ENCODE measurements at regions not wholly inside any gene's neighbourhood (a gene's known extent, or its start where the extent isn't known, plus 50 kb on each side); places are given as distances from the start of the nearest gene placed in this dataset.
"Not testable (repeated sequence)": the region's sequence is repeated elsewhere in the genome, so short reads cannot be mapped to it uniquely, and the experiment has no call there.

DNA sequence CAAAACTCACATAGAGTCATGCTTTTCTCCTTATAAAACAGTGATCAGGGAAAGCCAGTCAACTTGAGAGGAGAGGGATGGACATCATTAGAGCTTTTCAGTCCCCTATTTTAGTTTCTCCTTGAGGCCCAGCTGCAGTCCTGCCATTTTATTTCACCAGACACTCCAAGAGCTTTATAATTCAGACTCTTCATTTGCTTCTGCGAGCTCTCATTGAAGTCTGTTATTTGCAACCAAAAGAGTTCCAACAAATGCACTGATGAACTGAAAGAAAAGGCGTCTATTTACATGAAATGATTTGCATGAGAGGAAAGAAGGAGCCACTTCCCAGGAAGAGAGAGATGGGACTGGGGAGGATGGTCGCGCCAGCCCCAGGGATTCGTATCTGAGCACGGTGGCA lies 86.8 kb downstream of the NDUFA12 start:
- DNase-seq (ENCODE audit: low read depth) = no peak
- H3K4me3 ChIP-seq (ENCODE audit: low read depth, low read length) = no peak overlapping the region
- TF ChIP-seq, protein P1, sequence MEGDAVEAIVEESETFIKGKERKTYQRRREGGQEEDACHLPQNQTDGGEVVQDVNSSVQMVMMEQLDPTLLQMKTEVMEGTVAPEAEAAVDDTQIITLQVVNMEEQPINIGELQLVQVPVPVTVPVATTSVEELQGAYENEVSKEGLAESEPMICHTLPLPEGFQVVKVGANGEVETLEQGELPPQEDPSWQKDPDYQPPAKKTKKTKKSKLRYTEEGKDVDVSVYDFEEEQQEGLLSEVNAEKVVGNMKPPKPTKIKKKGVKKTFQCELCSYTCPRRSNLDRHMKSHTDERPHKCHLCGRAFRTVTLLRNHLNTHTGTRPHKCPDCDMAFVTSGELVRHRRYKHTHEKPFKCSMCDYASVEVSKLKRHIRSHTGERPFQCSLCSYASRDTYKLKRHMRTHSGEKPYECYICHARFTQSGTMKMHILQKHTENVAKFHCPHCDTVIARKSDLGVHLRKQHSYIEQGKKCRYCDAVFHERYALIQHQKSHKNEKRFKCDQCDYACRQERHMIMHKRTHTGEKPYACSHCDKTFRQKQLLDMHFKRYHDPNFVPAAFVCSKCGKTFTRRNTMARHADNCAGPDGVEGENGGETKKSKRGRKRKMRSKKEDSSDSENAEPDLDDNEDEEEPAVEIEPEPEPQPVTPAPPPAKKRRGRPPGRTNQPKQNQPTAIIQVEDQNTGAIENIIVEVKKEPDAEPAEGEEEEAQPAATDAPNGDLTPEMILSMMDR (IDR thresholded peaks at IDR 0.05; ENCODE audit: control insufficient read depth, extremely low read depth, insufficient read depth) = no peak

DNA sequence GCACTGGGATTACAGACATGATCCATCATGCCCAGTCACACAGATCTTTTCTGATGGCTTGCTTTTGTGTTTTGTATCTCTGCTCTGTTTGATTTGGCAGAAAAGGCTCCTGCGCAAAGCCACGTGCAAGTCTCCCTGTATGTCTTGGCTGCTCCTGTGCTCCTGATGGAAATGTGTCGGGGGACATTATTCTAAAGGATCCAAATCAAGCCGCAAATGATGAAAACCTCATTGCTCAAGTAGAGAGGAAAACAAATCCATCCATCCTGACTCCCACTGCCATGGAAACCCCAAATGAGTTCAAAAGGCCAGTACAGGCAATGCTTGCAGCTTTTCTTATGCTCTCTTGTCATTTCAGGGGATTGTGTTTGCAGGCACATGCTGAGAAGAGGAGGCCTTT lies 93.8 kb downstream of the NDUFA12 start:
- DNase-seq (ENCODE audit: low read depth) = no peak
- no peak overlapping the region for H3K4me3 ChIP-seq (ENCODE audit: low read depth, low read length)
- TF ChIP-seq, protein P1 (IDR thresholded peaks at IDR 0.05; ENCODE audit: control insufficient read depth, extremely low read depth, insufficient read depth) = no peak

DNA sequence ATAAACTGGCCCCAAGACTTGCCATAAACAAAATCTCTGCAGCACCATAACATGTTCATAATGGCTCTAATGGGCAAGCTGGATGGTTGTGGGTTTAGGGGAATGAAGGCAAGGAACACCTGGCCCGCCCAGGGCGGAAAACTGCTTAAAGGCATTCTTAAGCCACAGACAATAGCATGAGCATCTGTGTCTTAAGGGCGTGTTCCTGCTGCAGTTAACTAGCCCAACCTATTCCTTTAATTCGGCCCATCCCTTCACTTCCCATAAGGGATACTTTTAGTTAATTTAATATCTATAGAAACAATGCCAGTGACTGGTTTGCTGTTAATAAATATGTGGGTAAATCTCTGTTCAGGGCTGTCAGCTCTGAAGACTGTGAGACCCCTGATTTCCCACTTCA lies 97.7 kb downstream of the NDUFA12 start:
- not testable (repeated sequence) for DNase-seq (ENCODE audit: low read depth); H3K4me3 ChIP-seq (ENCODE audit: low read depth, low read length)

DNA sequence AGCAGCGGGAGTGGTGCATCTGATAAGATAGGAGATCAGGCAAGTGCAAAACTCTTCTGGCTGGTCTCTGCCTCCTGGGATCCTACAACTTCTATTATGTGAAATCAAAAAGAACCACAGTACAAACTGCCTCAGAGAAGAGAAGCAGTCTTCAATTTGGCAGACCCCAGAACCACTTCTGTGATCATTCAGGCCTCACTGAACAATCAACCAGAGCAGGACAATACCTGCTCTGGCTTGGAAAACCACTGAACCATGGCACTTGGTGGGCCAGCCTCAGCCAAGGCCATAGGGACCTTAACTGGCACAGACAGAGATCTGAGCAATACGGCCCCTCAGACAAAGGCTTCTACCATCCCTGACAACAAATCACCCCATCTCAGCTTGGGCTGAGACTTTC lies 103.0 kb downstream of the NDUFA12 start:
- no peak for DNase-seq (ENCODE audit: low read depth)
- no peak overlapping the region for H3K4me3 ChIP-seq (ENCODE audit: low read depth, low read length)
- TF ChIP-seq, protein P1 (IDR thresholded peaks at IDR 0.05; ENCODE audit: control insufficient read depth, extremely low read depth, insufficient read depth) = no peak

DNA sequence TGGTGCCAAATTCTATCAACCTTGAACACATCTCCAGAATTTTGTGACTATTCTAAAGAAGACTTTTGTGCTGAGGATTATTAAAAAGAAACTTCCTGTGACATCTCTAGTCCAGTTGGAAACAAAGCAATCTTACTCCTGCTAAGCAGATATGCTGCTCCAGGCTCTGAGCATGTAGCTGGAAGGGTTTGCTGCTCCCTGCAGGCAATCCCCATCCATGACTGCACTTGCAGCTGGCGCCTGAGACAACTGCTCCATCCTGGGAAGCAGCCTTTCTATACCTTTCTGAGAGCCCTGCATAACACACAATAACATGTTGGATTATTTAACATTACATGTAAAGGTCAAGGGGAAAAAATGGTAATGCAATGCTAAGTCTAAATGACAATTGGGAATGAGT lies 105.1 kb downstream of the NDUFA12 start:
- no peak overlapping the region for H3K4me3 ChIP-seq (ENCODE audit: low read depth, low read length)
- no peak for DNase-seq (ENCODE audit: low read depth)
- TF ChIP-seq, protein P1 (IDR thresholded peaks at IDR 0.05; ENCODE audit: control insufficient read depth, extremely low read depth, insufficient read depth) = no peak

DNA sequence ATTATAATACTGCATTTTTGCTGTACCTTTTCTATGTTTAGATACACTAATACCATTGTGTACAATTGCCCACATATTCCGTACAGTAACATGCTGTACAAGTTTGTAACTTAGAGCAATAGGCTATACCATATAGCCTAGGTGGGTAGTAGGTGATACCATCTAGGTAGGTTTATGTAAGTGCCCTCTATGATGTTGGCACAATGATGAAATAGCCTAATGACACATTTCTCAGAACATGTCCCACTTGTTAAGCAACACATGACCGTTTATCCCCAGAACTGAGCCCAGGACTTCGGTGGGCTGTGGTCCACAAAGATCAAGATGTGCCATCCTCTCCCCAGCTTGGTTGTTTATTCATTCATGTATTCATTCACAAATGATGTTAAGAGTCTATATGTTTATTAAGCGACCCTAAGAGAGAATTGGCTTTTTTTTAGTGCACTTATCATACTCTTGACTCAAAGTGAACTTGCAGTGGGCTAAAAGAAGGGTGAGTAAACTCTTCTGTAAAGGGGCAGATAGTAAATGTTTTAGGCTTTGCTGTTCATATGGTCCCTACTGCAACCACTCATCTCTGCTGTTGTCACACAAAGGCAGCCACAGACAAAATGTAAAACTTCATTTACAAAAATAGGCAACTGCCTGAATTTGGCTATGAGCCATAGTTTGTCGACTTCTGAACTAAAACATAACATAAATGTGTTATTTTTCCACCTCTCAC lies 110.8 kb downstream of the NDUFA12 start:
- TF ChIP-seq, protein P1 (IDR thresholded peaks at IDR 0.05; ENCODE audit: control insufficient read depth, extremely low read depth, insufficient read depth) = no peak
- DNase-seq (ENCODE audit: low read depth) = no peak
- no peak overlapping the region for H3K4me3 ChIP-seq (ENCODE audit: low read depth, low read length)

DNA sequence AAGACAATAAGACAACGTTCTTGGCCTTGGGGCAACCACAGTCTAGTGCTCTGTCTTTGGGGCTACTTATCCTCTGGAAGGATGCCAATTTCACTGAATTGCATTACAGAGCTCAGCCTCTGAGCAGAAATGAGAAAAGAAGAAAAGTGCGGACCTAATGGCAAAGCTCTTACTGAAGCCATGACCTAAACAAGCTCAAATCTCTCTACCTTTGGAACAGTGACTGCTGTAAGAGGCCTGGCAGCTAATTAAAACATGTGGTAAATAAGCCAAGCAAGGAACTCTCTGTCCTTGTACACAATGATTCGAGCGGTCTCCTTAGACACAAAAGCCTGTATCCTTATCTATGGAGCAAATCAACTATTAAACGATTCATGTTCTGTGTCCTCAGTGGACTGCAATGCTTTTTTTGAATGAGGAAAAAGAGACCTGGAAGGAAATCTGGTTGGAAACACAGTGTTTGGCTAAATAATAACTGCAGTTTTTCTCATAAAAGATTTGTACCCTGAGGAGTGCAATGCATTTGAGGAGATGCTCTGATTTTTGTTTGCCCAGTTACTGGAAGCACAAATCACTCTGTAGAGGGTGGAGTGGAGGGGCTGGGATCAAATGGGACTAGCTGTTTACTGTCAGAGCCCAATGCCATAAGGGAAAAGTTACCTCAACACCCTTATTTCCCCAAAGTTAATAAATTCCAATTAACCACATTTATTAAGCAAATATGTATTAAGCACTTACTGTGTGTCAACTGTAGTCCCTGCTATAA lies 113.9 kb downstream of the NDUFA12 start:
- DNase-seq (ENCODE audit: low read depth) = peak; percentile 93
- no peak overlapping the region for H3K4me3 ChIP-seq (ENCODE audit: low read depth, low read length)
- TF ChIP-seq, protein P1 (IDR thresholded peaks at IDR 0.05; ENCODE audit: control insufficient read depth, extremely low read depth, insufficient read depth) = no peak
